GM21381 (cell line): ENCODE measurements at regions not wholly inside any gene's neighbourhood (a gene's known extent, or its start where the extent isn't known, plus 50 kb on each side); places are given as distances from the start of the nearest gene placed in this dataset.
"Not testable (repeated sequence)": the region's sequence is repeated elsewhere in the genome, so short reads cannot be mapped to it uniquely, and the experiment has no call there.

Experiments
- ATAC-seq: cut with Tn5 transposase; IDR thresholded peaks from one replicate; pipeline ENCODE4 v1.9.1; 2021; ENCODE audit warnings: mild to moderate bottlenecking, moderate library complexity; ENCODE audit not compliant: unreplicated experiment

DNA sequence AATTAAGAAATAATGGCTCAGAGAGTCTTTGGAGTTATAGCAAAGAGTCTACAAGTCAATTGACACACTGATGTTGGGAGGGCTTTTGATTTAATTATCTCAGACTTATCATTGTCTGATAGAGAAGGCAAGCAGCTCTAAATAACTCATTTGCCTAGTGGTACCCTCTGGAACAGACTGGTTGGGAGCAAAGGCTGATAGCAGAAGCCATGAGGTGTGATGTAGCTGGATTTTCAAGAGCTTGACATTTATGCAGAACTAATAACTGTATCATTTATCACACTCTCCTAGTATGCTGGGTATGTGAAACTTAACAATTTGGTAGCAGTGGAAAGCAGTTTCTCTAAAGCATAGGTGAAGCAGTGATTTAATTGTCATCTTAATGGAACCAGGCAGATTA, 380.6 kb downstream of the TENT5A start:
- ATAC-seq: no peak

- no peak for ATAC-seq
These were observed 385.5 kb downstream of the TENT5A start for GRCh38 chr6:81366972-81367371.

- ATAC-seq: no peak
These were observed 390.2 kb downstream of the TENT5A start for GRCh38 chr6:81362246-81362645.

DNA sequence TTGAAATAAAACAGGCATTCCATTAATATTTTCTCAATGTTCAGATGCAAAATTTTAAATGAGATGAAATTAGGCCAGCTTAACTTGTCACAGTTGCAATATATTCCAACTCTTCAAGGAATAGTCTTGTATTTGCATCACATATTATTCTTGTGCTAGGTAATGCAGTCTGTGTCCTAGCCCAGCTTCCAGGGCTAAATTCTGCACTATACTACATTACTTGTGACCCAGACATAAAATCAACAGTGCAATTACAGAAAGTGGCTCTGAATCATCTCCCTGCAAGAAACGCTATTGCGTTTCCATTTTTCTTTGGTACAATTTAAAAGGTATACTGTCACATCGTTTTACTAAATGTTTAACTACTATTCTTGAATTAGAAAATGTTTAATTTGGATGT, 399.2 kb downstream of the TENT5A start:
- no peak for ATAC-seq

DNA sequence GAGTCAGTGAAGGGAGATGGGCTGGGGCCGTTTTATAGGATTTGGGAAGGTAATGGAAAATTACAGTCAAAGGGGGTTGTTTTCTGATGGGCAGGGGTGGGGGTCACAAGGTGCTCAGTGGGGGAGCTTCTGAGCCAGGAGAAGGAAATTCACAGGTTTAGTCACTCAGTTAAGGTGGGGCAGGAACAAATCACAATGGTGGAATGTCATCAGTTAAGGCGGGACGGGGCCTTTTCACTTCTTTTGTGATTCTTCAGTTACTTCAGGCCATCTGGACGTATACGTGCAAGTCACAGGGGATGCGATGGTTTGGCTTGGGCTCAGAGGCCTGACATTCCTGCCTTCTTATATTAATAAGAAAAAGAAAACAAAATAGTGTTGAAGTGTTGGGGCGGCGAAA, 408.5 kb downstream of the TENT5A start:
- ATAC-seq: not testable (repeated sequence)

GRCh38 chr6:81340946-81341345, 411.5 kb downstream of the TENT5A start:
- no peak for ATAC-seq

GRCh38 chr6:81331526-81331925, 421.0 kb downstream of the TENT5A start:
- ATAC-seq: no peak

DNA sequence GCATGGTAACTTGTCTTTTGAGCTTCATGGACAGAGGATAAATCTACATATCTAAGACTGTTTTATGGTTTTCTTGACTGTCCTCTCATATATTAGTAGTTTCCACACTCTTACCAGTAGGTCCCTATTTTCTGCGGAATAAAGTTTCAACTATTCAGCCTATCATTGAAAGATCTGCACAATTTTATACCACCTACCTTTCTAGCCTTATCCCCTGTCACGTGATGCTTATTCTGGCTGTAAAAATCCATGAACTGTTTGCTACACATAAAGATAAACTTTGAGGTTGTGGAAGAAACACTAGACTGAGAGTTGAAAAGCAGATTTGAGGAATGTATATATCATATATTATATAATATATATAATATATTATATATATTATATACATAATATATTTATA, 423.8 kb downstream of the TENT5A start:
- no peak for ATAC-seq

- no peak for ATAC-seq
These were observed 425.5 kb downstream of the TENT5A start for GRCh38 chr6:81326881-81327561.

GRCh38 chr6:81309811-81310210, 442.7 kb downstream of the TENT5A start:
- no peak for ATAC-seq

DNA sequence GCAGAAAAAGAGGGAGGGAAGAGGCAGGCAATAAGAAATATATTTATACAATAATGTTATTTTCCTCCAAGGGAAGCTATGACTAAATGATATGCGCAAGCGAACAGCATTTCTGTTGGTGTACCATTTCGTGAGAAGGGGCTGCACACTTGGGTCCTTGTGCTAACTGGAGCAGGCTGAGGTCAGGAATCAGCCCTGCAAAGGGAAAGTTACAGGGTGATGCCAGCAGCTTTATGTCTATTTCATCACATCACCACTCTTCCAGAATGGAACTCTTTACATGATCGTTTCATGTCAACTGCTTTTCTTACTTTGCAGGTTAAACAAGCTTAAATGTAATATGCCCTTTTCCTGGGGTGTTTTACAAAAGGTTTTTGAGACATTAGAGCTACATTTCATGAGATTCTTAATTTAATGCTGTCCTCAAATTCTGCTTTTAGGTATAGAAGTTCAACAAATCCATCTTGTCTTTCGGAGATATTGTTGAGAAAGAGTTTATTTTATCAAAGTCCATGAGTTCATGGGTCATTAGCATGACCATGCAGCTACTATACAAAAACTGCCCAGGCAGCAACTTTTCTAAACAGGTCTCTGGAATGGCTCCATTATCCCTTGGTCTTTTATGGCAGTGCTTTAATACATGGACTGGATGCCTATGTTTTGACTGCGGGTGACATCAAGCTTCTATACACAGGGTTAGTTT, 443.8 kb downstream of the TENT5A start:
- ATAC-seq: no peak

DNA sequence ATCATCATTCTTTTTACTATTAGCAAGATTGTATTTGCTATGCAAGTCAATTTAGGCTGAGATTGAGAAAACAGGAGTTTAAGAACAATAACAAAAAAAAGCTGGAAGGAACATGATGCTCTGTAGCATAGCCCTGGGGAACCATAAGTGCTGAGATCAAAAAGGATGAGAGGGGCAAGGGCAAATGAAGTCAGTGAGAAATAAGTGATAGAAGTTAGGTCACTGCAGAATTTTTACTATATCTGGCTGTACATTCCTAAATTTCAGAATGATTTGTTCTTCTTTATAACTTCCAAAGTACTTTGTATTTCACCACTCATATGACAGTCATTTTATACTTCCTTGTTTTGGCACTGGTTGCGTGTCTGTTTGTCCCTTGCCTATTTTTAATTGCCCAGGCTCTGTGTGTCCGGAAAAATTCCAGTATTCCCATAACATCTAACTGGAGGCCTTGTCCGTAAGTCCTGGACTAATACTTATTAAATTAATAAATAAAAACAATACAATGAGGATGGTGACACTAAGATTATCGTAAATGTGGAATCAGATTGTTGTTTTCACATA, 444.7 kb downstream of the TENT5A start:
- no peak for ATAC-seq

DNA sequence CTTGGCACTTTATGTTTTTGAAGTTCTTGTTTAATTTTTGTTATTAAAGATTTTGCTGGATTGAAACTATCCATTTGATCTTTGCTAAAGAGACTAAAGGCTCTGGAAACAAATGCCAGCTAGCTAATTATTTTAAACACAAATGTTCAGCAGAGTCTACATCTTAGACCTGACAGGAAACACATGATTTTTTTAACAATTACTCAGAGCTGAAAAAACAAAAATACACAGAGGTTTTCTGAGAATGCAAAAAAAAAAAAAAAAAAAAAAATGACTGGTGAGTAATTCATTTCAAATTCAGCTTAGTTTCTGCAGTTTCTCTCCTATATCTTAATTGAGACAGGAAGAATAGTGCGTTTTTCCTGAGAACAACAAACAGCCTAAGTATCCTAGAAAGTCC, 448.0 kb downstream of the TENT5A start:
- no peak for ATAC-seq

GRCh38 chr6:81300961-81301360, 451.5 kb downstream of the TENT5A start:
- no peak for ATAC-seq

DNA sequence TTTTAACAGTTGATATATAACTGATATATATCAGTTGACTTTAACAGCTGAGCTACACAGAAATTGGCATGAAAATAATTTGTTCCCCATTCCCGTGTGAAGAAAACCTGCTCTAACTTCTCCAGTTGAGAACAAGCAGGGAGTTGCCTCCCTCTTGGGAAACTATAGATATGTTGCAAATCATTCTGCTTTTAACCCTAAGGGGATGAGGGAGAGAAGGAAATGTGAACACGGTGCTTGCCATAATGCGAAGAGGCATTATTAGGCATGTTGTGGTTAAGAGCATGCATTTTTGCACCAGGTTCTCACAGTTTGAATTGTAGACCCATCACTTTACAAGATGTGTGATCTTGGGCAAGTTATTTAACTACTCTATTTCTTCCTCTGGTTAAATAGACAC, 453.7 kb downstream of the TENT5A start:
- no peak for ATAC-seq

- no peak for ATAC-seq
These were observed 457.2 kb downstream of the TENT5A start for GRCh38 chr6:81295310-81295709.

DNA sequence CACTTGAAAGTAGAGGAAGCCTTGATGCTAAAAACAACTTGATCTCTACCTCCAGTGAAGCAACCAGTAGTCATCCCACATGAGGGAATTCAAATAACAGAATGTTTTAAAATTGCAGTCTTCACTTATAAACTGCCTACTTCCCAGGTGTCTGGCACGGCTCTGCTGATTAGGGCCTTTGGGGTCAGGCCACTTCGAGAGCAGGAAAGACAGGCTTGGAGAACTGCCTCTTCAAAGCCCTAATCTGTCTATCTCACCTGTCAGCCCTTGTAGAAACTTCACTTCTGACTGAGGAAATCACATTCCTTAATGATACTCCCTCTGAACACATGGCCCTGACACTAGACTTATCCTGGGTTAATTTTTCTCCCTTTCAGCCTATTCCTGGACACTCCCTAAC, 458.6 kb downstream of the TENT5A start:
- ATAC-seq: no peak

DNA sequence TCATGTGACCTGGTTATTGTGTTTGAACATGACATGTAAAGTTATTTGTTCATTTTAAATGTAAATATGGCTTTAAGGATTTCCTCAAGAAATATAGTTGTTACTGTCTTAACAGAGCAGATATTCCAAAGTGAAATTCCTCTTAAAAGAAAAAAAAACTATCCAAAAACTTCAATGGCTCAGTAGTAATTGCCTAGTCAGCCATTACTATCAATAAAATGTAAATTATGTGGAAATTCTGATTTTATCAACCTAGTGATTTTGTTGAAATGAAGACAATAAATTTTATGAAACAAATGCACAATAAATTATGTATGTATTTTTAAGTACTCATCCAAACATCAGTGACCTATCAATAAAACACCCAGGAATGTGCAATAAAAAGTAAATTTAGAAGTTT, 463.3 kb downstream of the TENT5A start:
- ATAC-seq: no peak

GRCh38 chr6:81265106-81265505, 487.4 kb downstream of the TENT5A start:
- no peak for ATAC-seq

DNA sequence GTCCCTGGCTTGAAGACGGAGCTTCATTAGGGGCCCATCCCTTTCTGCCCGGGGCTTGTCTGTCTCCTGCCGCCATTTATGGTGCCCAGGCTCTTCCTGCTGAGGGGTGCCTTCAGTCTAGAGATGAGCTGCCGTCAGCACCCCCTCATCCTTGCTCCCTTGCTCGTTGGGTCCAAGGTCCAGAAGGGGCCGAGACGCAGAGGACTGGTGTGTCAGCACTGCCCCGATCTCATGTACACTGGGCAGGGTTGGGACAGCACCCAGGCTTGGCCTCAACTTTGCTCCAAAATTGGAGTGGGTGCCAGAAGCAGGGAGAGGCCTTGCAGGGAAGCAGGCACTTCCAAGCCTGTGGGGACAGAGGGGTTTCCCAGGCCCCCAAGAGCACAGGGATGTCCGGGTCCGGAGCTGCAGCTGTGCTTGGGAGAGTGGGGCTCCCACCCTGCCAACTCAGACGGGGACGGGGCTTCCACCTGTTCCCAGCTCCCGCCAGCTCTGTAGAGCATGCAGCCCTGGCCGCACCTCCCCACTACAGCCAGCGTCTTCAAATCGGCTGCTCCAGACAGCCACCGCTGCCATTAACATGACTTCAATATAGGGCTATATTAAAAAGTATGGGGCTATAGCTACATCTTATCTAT, 488.8 kb downstream of the TENT5A start:
- no peak for ATAC-seq

GRCh38 chr6:81262656-81263055, 489.8 kb downstream of the TENT5A start:
- no peak for ATAC-seq

GRCh38 chr6:81256223-81256622, 496.3 kb downstream of the TENT5A start:
- not testable (repeated sequence) for ATAC-seq
